OCI-LY1 (cell line): ENCODE measurements at regions not wholly inside any gene's neighbourhood (a gene's known extent, or its start where the extent isn't known, plus 50 kb on each side); places are given as distances from the start of the nearest gene placed in this dataset.

ENCODE experiments used
- CTCF ChIP-seq: fragments of 200-600 bp; sonication (generic), shearing (Covaris generic); IDR thresholded peaks from 2 replicates; pipeline ENCODE4 v1.5.1; 2017; ENCODE audit warnings: mild to moderate bottlenecking, antibody characterized with exemption, low read length, moderate library complexity, mixed read lengths
- EZH2 ChIP-seq: fragments of 200-600 bp; sonication (generic), shearing (Covaris generic); IDR thresholded peaks from 2 replicates; pipeline ENCODE4 v1.8.0; 2017; ENCODE audit warnings: borderline replicate concordance, mixed run types, mild to moderate bottlenecking, antibody characterized with exemption, low read length, moderate library complexity, mixed read lengths

- no peak for TF ChIP-seq CTCF
- TF ChIP-seq EZH2 = no peak
Observed at GRCh38 chr10:1932692-1933094, 195.4 kb upstream of the ADARB2 start.
